GM12878 (cell line): ENCODE measurements at regions not wholly inside any gene's neighbourhood (a gene's known extent, or its start where the extent isn't known, plus 50 kb on each side); places are given as distances from the start of the nearest gene placed in this dataset.

ENCODE experiments used
- ATAC-seq: fragments of 200-7000 bp; cut with Tn5 transposase; 3 replicates; pipeline ENCODE4 v1.9.1; 2020; ENCODE audit warnings: mild to moderate bottlenecking, moderate library complexity
- BruUV-seq: library from RNA; stranded (reverse); fragments of 400-500 nt; replicated peaks from 2 replicates; lab custom pipeline; 2021; lab: Mats Ljungman, UMichigan
- CTCF ChIA-PET: fragments of 300-600 bp; sonication (Branson Sonifier 250); formaldehyde crosslinking; extraction: SDS; loops from one replicate; lab custom pipeline; 2021; ENCODE audit warnings: inconsistent platforms; lab: Yijun Ruan, JAX
- POLR2A ChIA-PET: fragments of 350-600 bp; formaldehyde crosslinking; extraction: SDS; loops from one replicate; lab custom pipeline; 2021; ENCODE audit warnings: inconsistent platforms; lab: Charles Lee
- RAD21 ChIA-PET: fragments of 300-600 bp; sonication (Branson Sonifier 250); formaldehyde crosslinking; loops from one replicate; lab custom pipeline; 2023; ENCODE audit warnings: antibody characterized with exemption; ENCODE audit not compliant: unreplicated experiment; lab: Charles Lee
- SMC1A ChIA-PET: fragments of 300-600 bp; sonication (Branson Sonifier 250); formaldehyde crosslinking; loops from one replicate; lab custom pipeline; 2023; ENCODE audit not compliant: unreplicated experiment, uncharacterized antibody; lab: Charles Lee
- DNase-seq: peaks from one replicate; pipeline ENCODE4 v3.0.0-alpha.2; 2011; ENCODE audit warnings: low read depth, low spot score
- FAIRE-seq: peaks from 3 replicates; lab custom pipeline; 2011; peaks lifted over from hg19 to GRCh38; lab: Jason Lieb, UNC
- H2AFZ ChIP-seq: 2 replicates; pipeline ENCODE4 v1.6.0; 2011; ENCODE audit warnings: low read depth, low read length, control low read depth; ENCODE audit not compliant: control insufficient read depth
- H3K27ac ChIP-seq: 2 replicates; pipeline ENCODE4 v1.5.1; 2011; ENCODE audit warnings: control low read depth; ENCODE audit not compliant: control insufficient read depth, insufficient read depth
- H3K27me3 ChIP-seq, 2 experiments: replicated peaks in 1 of 2; 2 replicates each; pipeline versions ENCODE4 v1.6.0 to v1.6.1; 2011; ENCODE audit warnings: low read length in 1 of 2; ENCODE audit not compliant: control insufficient read depth in 2 of 2, insufficient read depth in 2 of 2
- H3K36me3 ChIP-seq, 2 experiments: 2 replicates each; pipeline ENCODE4 v1.5.1; 2011; ENCODE audit warnings: low read length in 1 of 2; ENCODE audit not compliant: control insufficient read depth in 2 of 2, insufficient read depth in 2 of 2
- H3K4me1 ChIP-seq: 2 replicates; pipeline ENCODE4 v1.6.1; 2011; ENCODE audit warnings: mild to moderate bottlenecking, low read length, moderate library complexity, mixed read lengths; ENCODE audit not compliant: control insufficient read depth, insufficient read depth
- H3K4me2 ChIP-seq: 2 replicates; pipeline ENCODE4 v1.6.0; 2011; ENCODE audit warnings: control low read depth; ENCODE audit not compliant: control insufficient read depth, insufficient read depth
- H3K4me3 ChIP-seq: fragments of 200-600 bp; sonication (generic); 2 replicates; pipeline ENCODE4 v1.5.1; 2016
- H3K79me2 ChIP-seq: 2 replicates; pipeline ENCODE4 v1.6.0; 2011; ENCODE audit warnings: low read length; ENCODE audit not compliant: control insufficient read depth, insufficient read depth
- H3K9ac ChIP-seq: 2 replicates; pipeline ENCODE4 v1.8.0; 2011; ENCODE audit warnings: low read length, control low read depth, mixed read lengths; ENCODE audit not compliant: control insufficient read depth, insufficient read depth
- H3K9me3 ChIP-seq: replicated peaks from 3 replicates; pipeline ENCODE4 v1.5.1; 2011; ENCODE audit warnings: mild to moderate bottlenecking, low read length; ENCODE audit not compliant: control insufficient read depth, insufficient read depth
- H4K20me1 ChIP-seq: 2 replicates; pipeline ENCODE4 v1.6.0; 2011; ENCODE audit not compliant: control insufficient read depth, insufficient read depth
- BMI1 ChIP-seq: fragments of 450-650 bp; IDR thresholded peaks from 2 replicates; pipeline ENCODE4 v1.6.1; 2016; ENCODE audit warnings: mild to moderate bottlenecking, moderate library complexity, borderline replicate concordance
- CHD2 ChIP-seq: IDR thresholded peaks from 2 replicates; pipeline ENCODE4 v1.6.1; 2011; ENCODE audit warnings: low read depth, low read length, improper control_type of control experiment, borderline replicate concordance
- CHD4 ChIP-seq: fragments of 200-600 bp; sonication (generic); IDR thresholded peaks from 2 replicates; pipeline ENCODE4 v1.6.1; 2016; ENCODE audit warnings: mild to moderate bottlenecking
- EED ChIP-seq: sonication (generic); IDR thresholded peaks from 2 replicates; pipeline ENCODE4 v1.6.1; 2016; ENCODE audit warnings: antibody characterized with exemption, low read depth
- HCFC1 ChIP-seq: fragments of 150-350 bp; IDR thresholded peaks from 2 replicates; pipeline ENCODE4 v1.6.1; 2014; ENCODE audit warnings: low read length
- IRF5 ChIP-seq: fragments of 450-650 bp; IDR thresholded peaks from 2 replicates; pipeline ENCODE4 v1.6.1; 2017; ENCODE audit warnings: borderline replicate concordance
- NFXL1 ChIP-seq: fragments of 450-650 bp; IDR thresholded peaks from 2 replicates; pipeline ENCODE4 v1.6.1; 2017; ENCODE audit warnings: antibody characterized with exemption, mild to moderate bottlenecking, borderline replicate concordance
- PKNOX1 ChIP-seq: fragments of 450-650 bp; IDR thresholded peaks from 2 replicates; pipeline ENCODE4 v1.6.1; 2016; ENCODE audit warnings: mild to moderate bottlenecking
- RBBP5 ChIP-seq: fragments of 200-600 bp; sonication (generic); conservative IDR thresholded peaks from 2 replicates; pipeline ENCODE4 v1.6.1; 2016
- RCOR1 ChIP-seq: conservative IDR thresholded peaks from 2 replicates; pipeline ENCODE4 v1.6.1; 2012; ENCODE audit warnings: low read depth, low read length, improper control_type of control experiment
- RUNX3 ChIP-seq: IDR thresholded peaks from 2 replicates; pipeline ENCODE4 v1.6.1; 2012; ENCODE audit warnings: low read length, inconsistent platforms
- SKIL ChIP-seq: fragments of 450-650 bp; IDR thresholded peaks from 2 replicates; pipeline ENCODE4 v1.6.1; 2017; ENCODE audit warnings: mild to moderate bottlenecking, low read depth, inconsistent platforms; ENCODE audit not compliant: poor library complexity, severe bottlenecking
- SMAD1 ChIP-seq: fragments of 450-650 bp; IDR thresholded peaks from 2 replicates; pipeline ENCODE4 v1.6.1; 2018; ENCODE audit warnings: mild to moderate bottlenecking, low read depth; ENCODE audit not compliant: partially characterized antibody
- SREBF1 ChIP-seq: IDR thresholded peaks from 2 replicates; pipeline ENCODE4 v1.6.1; 2012; ENCODE audit warnings: mild to moderate bottlenecking, low read length
- TAF1 ChIP-seq: IDR thresholded peaks from 2 replicates; pipeline ENCODE4 v1.6.1; 2011; ENCODE audit warnings: mild to moderate bottlenecking, low read depth, low read length, borderline replicate concordance
- ZNF207 ChIP-seq: fragments of 450-650 bp; IDR thresholded peaks from 2 replicates; pipeline ENCODE4 v1.6.1; 2014; ENCODE audit warnings: antibody characterized with exemption, mild to moderate bottlenecking, borderline replicate concordance
- ZZZ3 ChIP-seq: IDR thresholded peaks from 2 replicates; pipeline ENCODE4 v1.6.1; 2011; ENCODE audit warnings: low read depth; ENCODE audit not compliant: control insufficient read depth, insufficient read length
- WGBS: methylation state at CpG from one replicate; pipeline ENCODE4 v1.1.6; 2016; ENCODE audit warnings: low lambda C conversion rate; ENCODE audit not compliant: insufficient replicate concordance, insufficient coverage; ENCODE audit errors: missing lambda C conversion rate; 5-methylcytosine and 5-hydroxymethylcytosine counted together
- in situ Hi-C: fragments of 300-500 bp; cut with MboI; formaldehyde crosslinking; loops from 9 replicates; pipeline ENCODE4 v1.14.3; 2018; ENCODE audit warnings: mixed read lengths
- intact Hi-C: fragments of 100-400 bp; cut with micrococcal nuclease; formaldehyde crosslinking; loops from one replicate; pipeline ENCODE4 v1.14.2; 2022; ENCODE audit not compliant: unreplicated experiment

GRCh38 chr7:16357474-16357873 lies 63.9 kb downstream of the CRPPA start:
- RAD21 ChIA-PET, result no interaction called here
- ATAC-seq (no peak), DNase-seq (no peak), FAIRE-seq (no peak)
- no peak overlapping the region for H2AFZ ChIP-seq
- SMC1A ChIA-PET, result interaction anchor here (0.7 kb wide), 1 partner anchor 168 kb away, joined by 3 read pairs; no protein-coding TSS in a partner anchor
- POLR2A ChIA-PET, result no interaction called here
- no TSS peak for BruUV-seq
- no peaks in the 10 kb centered on the region for H3K9me3 ChIP-seq
- no peaks in the 10 kb centered on the region for H3K36me3 ChIP-seq
- 43% methylated on average over 5 of the region's 5 CpGs for WGBS
- H3K4me3 ChIP-seq, result no peak overlapping the region
- no peaks in the 10 kb centered on the region for H3K79me2 ChIP-seq
- H4K20me1 ChIP-seq, result no peaks in the 10 kb centered on the region
- H3K9ac ChIP-seq, result no peak overlapping the region
- intact Hi-C loops (no loop called here), in situ Hi-C loops (no loop called here)
- H3K27me3 ChIP-seq, result no peaks in the 10 kb centered on the region
- no peak for TF ChIP-seq SREBF1
- no peak for TF ChIP-seq RCOR1
- no peak for TF ChIP-seq EED
- TF ChIP-seq RBBP5, result no peak
- no peak for TF ChIP-seq CHD4
- TF ChIP-seq SKIL, result no peak
- TF ChIP-seq HCFC1, result no peak
- no peak for TF ChIP-seq PKNOX1
- TF ChIP-seq NFXL1, result no peak
- TF ChIP-seq RUNX3, result no peak
- no peak for TF ChIP-seq CHD2
- TF ChIP-seq SMAD1, result no peak
- no peak for TF ChIP-seq IRF5
- no peak for TF ChIP-seq ZZZ3
- TF ChIP-seq TAF1, result no peak
- no peak for TF ChIP-seq BMI1
- no peak for TF ChIP-seq ZNF207
- H3K4me2 ChIP-seq, result no peak overlapping the region
- CTCF ChIA-PET, result no interaction called here
- H3K27ac ChIP-seq, result no peak overlapping the region
- H3K4me1 ChIP-seq, result no peaks in the 10 kb centered on the region
